Activated effector memory CD4-positive, alpha-beta T cell treated with Interleukin-2 at 50 U/mL for 16 hours (primary cell): ENCODE measurements at regions not wholly inside any gene's neighbourhood (a gene's known extent, or its start where the extent isn't known, plus 50 kb on each side); places are given as distances from the start of the nearest gene placed in this dataset.
"Not testable (repeated sequence)": the region's sequence is repeated elsewhere in the genome, so short reads cannot be mapped to it uniquely, and the experiment has no call there.

Source experiments
- DNase-seq: peaks from one replicate; pipeline ENCODE4 v3.0.0-alpha.2; 2020

GRCh38 chr2:215740071-215740470 is 273.3 kb downstream of the MREG start:
- DNase-seq, result no peak

GRCh38 chr2:215738351-215738750 is 275.0 kb downstream of the MREG start:
- no peak for DNase-seq

GRCh38 chr2:215737477-215737876 is 275.9 kb downstream of the MREG start:
- no peak for DNase-seq

- no peak for DNase-seq
Observed at GRCh38 chr2:215736653-215737290, 276.6 kb downstream of the MREG start.

GRCh38 chr2:215731108-215731658 is 282.2 kb downstream of the MREG start:
- DNase-seq, result no peak

- no peak for DNase-seq
Observed at GRCh38 chr2:215729985-215730620, 283.2 kb downstream of the MREG start.

GRCh38 chr2:215728504-215729065 is 284.8 kb downstream of the MREG start:
- DNase-seq, result no peak

- no peak for DNase-seq
Observed at GRCh38 chr2:215727507-215728503, 285.5 kb downstream of the MREG start.

GRCh38 chr2:215726070-215726469 is 287.3 kb downstream of the MREG start:
- no peak for DNase-seq

GRCh38 chr2:215724146-215724545 is 288.3 kb upstream of the FN1 start:
- no peak for DNase-seq

GRCh38 chr2:215723631-215724011 is 287.8 kb upstream of the FN1 start:
- no peak for DNase-seq

GRCh38 chr2:215722986-215723630 is 287.2 kb upstream of the FN1 start:
- DNase-seq, result no peak

- DNase-seq, result no peak
Observed at GRCh38 chr2:215722125-215722524, 286.3 kb upstream of the FN1 start.

GRCh38 chr2:215721515-215721914 is 285.6 kb upstream of the FN1 start:
- DNase-seq, result not testable (repeated sequence)

GRCh38 chr2:215718890-215719289 is 283.0 kb upstream of the FN1 start:
- no peak for DNase-seq

GRCh38 chr2:215718436-215718835 is 282.6 kb upstream of the FN1 start:
- no peak for DNase-seq

- no peak for DNase-seq
Observed at GRCh38 chr2:215717501-215718381, 281.9 kb upstream of the FN1 start.

- no peak for DNase-seq
Observed at GRCh38 chr2:215716956-215717355, 281.1 kb upstream of the FN1 start.

GRCh38 chr2:215712871-215713790 is 277.3 kb upstream of the FN1 start:
- DNase-seq, result no peak

- DNase-seq, result no peak
Observed at GRCh38 chr2:215712219-215712868, 276.5 kb upstream of the FN1 start.
